K562 (cell line): ENCODE measurements at regions not wholly inside any gene's neighbourhood (a gene's known extent, or its start where the extent isn't known, plus 50 kb on each side); places are given as distances from the start of the nearest gene placed in this dataset.
A peak's percentile ranks its signal among the peaks of the same experiment; 100 is the strongest.

Experiments
- BMI1 ChIP-seq: fragments of 150-350 bp; IDR thresholded peaks from 2 replicates; pipeline ENCODE4 v1.6.1; 2014; ENCODE audit warnings: low read length
- CEBPB ChIP-seq: fragments of 450-650 bp; IDR thresholded peaks from 2 replicates; pipeline ENCODE4 v1.6.1; 2016; ENCODE audit warnings: missing genetic modification characterization, missing compliant biosample characterization
- CREB3L1 ChIP-seq: fragments of 450-650 bp; IDR thresholded peaks from 2 replicates; pipeline ENCODE4 v1.6.1; 2014; ENCODE audit warnings: low read depth, mild to moderate bottlenecking, moderate library complexity, borderline replicate concordance
- E2F6 ChIP-seq, 2 experiments: IDR thresholded peaks; 2 replicates each; pipeline ENCODE4 v1.6.1; 2011; ENCODE audit warnings: borderline replicate concordance in 1 of 2, control low read depth in 1 of 2, low read depth in 1 of 2, low read length in 1 of 2, mild to moderate bottlenecking in 1 of 2, mixed read lengths in 1 of 2, moderate library complexity in 1 of 2; ENCODE audit not compliant: insufficient read depth in 1 of 2, insufficient read length in 1 of 2, poor library complexity in 1 of 2, severe bottlenecking in 1 of 2; ENCODE audit errors: extremely low read depth in 1 of 2
- ETV1 ChIP-seq: fragments of 450-650 bp; conservative IDR thresholded peaks from 2 replicates; pipeline ENCODE4 v1.6.1; 2016; ENCODE audit warnings: missing genetic modification characterization, control low read depth, low read depth, missing compliant biosample characterization
- FOXA3 ChIP-seq, 2 experiments: fragments of 450-650 bp in 1 of 2; sonication (generic) in 1 of 2; formaldehyde crosslinking; IDR thresholded peaks in 1 of 2; conservative IDR thresholded peaks in 1 of 2; 2 replicates each; pipeline versions ENCODE4 v1.4.0 to v1.8.0; 2020 to 2022; ENCODE audit warnings: mild to moderate bottlenecking in 2 of 2, missing genetic modification reagents in 1 of 2
- FOXJ2 ChIP-seq: fragments of 200-800 bp; sonication (Bioruptor generic); IDR thresholded peaks from 2 replicates; pipeline ENCODE4 v1.6.1; 2016; ENCODE audit warnings: missing genetic modification characterization, missing compliant biosample characterization
- HMG20B ChIP-seq: fragments of 250-450 bp; sonication (Bioruptor Pico); IDR thresholded peaks from 2 replicates; pipeline ENCODE4 v1.5.0; 2021; ENCODE audit warnings: mild to moderate bottlenecking
- MAFF ChIP-seq: IDR thresholded peaks from 2 replicates; pipeline ENCODE4 v1.6.1; 2012; ENCODE audit warnings: low read length, improper control_type of control experiment
- MAX ChIP-seq: sonication (generic); formaldehyde crosslinking; IDR thresholded peaks from 2 replicates; pipeline ENCODE4 v1.9.0; 2022; ENCODE audit warnings: mild to moderate bottlenecking, missing genetic modification reagents
- MED1 ChIP-seq: sonication (generic); formaldehyde crosslinking; IDR thresholded peaks from 2 replicates; pipeline ENCODE4 v1.8.1; 2023; ENCODE audit warnings: missing genetic modification reagents, borderline replicate concordance
- MYC ChIP-seq, 2 experiments: fragments of 250-450 bp in 1 of 2; sonication (Bioruptor Pico) in 1 of 2; IDR thresholded peaks; 2 replicates each; pipeline versions ENCODE4 v1.5.1 to v1.6.1; 2012 to 2021; ENCODE audit warnings: low read depth in 2 of 2, borderline replicate concordance in 1 of 2, improper control_type of control experiment in 1 of 2, low read length in 1 of 2, mild to moderate bottlenecking in 1 of 2, moderate library complexity in 1 of 2
- MYNN ChIP-seq, 2 experiments: sonication (generic); formaldehyde crosslinking in 1 of 2; IDR thresholded peaks; 2 replicates each; pipeline versions ENCODE4 v1.5.0 to v1.6.1; 2016 to 2020; ENCODE audit warnings: antibody characterized with exemption in 1 of 2, missing genetic modification reagents in 1 of 2
- NR2C2 ChIP-seq, 2 experiments: fragments of 200-800 bp in 1 of 2; sonication (Bioruptor generic) in 1 of 2; sonication (generic) in 1 of 2; formaldehyde crosslinking in 1 of 2; IDR thresholded peaks; 2 replicates each; pipeline versions ENCODE4 v1.6.1 to v1.8.0; 2016 to 2022; ENCODE audit warnings: mild to moderate bottlenecking in 1 of 2, missing compliant biosample characterization in 1 of 2, missing genetic modification characterization in 1 of 2, missing genetic modification reagents in 1 of 2
- SMAD4 ChIP-seq: fragments of 250-450 bp; sonication (Bioruptor Pico); conservative IDR thresholded peaks from 2 replicates; pipeline ENCODE4 v1.8.0; 2021; ENCODE audit warnings: inconsistent platforms, mild to moderate bottlenecking, moderate library complexity
- STAT5A ChIP-seq: IDR thresholded peaks from 2 replicates; pipeline ENCODE4 v1.6.1; 2012; ENCODE audit warnings: low read length, inconsistent platforms, borderline replicate concordance
- ZNF143 ChIP-seq: sonication (generic); formaldehyde crosslinking; IDR thresholded peaks from 2 replicates; pipeline ENCODE4 v1.9.0; 2022; ENCODE audit warnings: mild to moderate bottlenecking, missing genetic modification reagents
- ZNF592 ChIP-seq: fragments of 450-650 bp; IDR thresholded peaks from 2 replicates; pipeline ENCODE4 v1.6.1; 2017; ENCODE audit warnings: antibody characterized with exemption, mild to moderate bottlenecking

GRCh38 chr5:174532455-174533453 lies 191.6 kb upstream of the MSX2 start (continued):
- peak; percentile 83 for TF ChIP-seq ETV1 (tag)
- TF ChIP-seq ZNF592, result peak; percentile 73
- peak; percentile 62 to 71 for TF ChIP-seq E2F6 (IDR thresholded peaks at IDR 0.05; ENCODE audit: borderline replicate concordance in 1 of 2, extremely low read depth in 1 of 2, insufficient read depth in 1 of 2, insufficient read length in 1 of 2, low read depth in 1 of 2, low read length in 1 of 2, poor library complexity in 1 of 2, severe bottlenecking in 1 of 2)
- TF ChIP-seq MYC (IDR thresholded peaks at IDR 0.05; ENCODE audit: low read depth, low read length), result peak; percentile 86
- TF ChIP-seq MYC (CRISPR knock-in tag; IDR thresholded peaks at IDR 0.05; ENCODE audit: borderline replicate concordance, low read depth), result no peak
- TF ChIP-seq MAFF, result peak; percentile 93
- no peak for TF ChIP-seq FOXA3 (CRISPR knock-in tag; conservative IDR thresholded peaks at IDR 0.05 in 1 of 2, IDR thresholded peaks at IDR 0.05 in 1 of 2)
- TF ChIP-seq CEBPB (tag), result peak; percentile 98
- peak; percentile 21; the same call in 1 of the 2 replicates for TF ChIP-seq STAT5A
- no peak for TF ChIP-seq BMI1
- no peak for TF ChIP-seq MAX (CRISPR knock-in tag)
- TF ChIP-seq SMAD4, result peak; percentile 42; the same call in 1 of the 2 replicates
- TF ChIP-seq FOXJ2 (tag), result no peak
- no peak for TF ChIP-seq HMG20B
- no peak for TF ChIP-seq MED1
- TF ChIP-seq MYNN (IDR thresholded peaks at IDR 0.05), result 0 out of 2 replicates have a peak, but pooled peaks have one; percentile 42
- TF ChIP-seq MYNN (CRISPR knock-in tag; IDR thresholded peaks at IDR 0.05), result no peak
- TF ChIP-seq ZNF143 (CRISPR knock-in tag), result peak; percentile 47; the same call in 1 of the 2 replicates
- TF ChIP-seq CREB3L1, result peak; percentile 54; the same call in 1 of the 2 replicates
- TF ChIP-seq NR2C2 (CRISPR knock-in tag; IDR thresholded peaks at IDR 0.05), result no peak
- peak; percentile 44 for TF ChIP-seq NR2C2 (tag; IDR thresholded peaks at IDR 0.05)
